ENCODE measurements at regions not wholly inside any gene's neighbourhood (a gene's known extent, or its start where the extent isn't known, plus 50 kb on each side); places are given as distances from the start of the nearest gene placed in this dataset.

- no peaks in the 10 kb centered on the region for H3K9me3 ChIP-seq (ENCODE audit: control insufficient read depth, insufficient read depth, low read depth, low read length)
- H3K27ac ChIP-seq (ENCODE audit: extremely low read depth, low read depth, low read length), result no peak overlapping the region
- CTCF ChIA-PET, result interaction anchor here (0.5 kb wide), 1 partner anchor 260 kb away, joined by 3 read pairs; no protein-coding TSS in a partner anchor
- TF ChIP-seq SALL2 (tag by site-specific recombination; IDR thresholded peaks at IDR 0.05; ENCODE audit: borderline replicate concordance) (no peak), ZNF394 (tag by site-specific recombination; IDR thresholded peaks at IDR 0.05; ENCODE audit: borderline replicate concordance) (no peak), REST (tag by site-specific recombination; IDR thresholded peaks at IDR 0.05) (no peak), ZNF341 (tag by site-specific recombination; IDR thresholded peaks at IDR 0.05; ENCODE audit: low read depth) (no peak), ZNF639 (tag by site-specific recombination; IDR thresholded peaks at IDR 0.05) (no peak), ZSCAN30 (tag by site-specific recombination; IDR thresholded peaks at IDR 0.05) (no peak), ZNF214 (tag by site-specific recombination; IDR thresholded peaks at IDR 0.05; ENCODE audit: borderline replicate concordance) (no peak), ZNF16 (tag by site-specific recombination; IDR thresholded peaks at IDR 0.05; ENCODE audit: low read depth) (no peak), ZNF843 (tag by site-specific recombination; IDR thresholded peaks at IDR 0.05) (no peak), ZNF10 (tag by site-specific recombination; IDR thresholded peaks at IDR 0.05) (no peak), KLF9 (tag by site-specific recombination; IDR thresholded peaks at IDR 0.05; ENCODE audit: low read depth) (no peak), ZNF148 (tag by site-specific recombination; IDR thresholded peaks at IDR 0.05; ENCODE audit: borderline replicate concordance) (no peak)
- no peaks in the 10 kb centered on the region for H3K36me3 ChIP-seq (ENCODE audit: control insufficient read depth in 2 of 2, insufficient read depth in 1 of 2, low read length in 2 of 2)
- no peaks in the 10 kb centered on the region for H3K4me1 ChIP-seq (ENCODE audit: control insufficient read depth, insufficient read depth, low read length)
- POLR2A ChIA-PET, result no interaction called here
- no peak overlapping the region for H3K4me3 ChIP-seq (ENCODE audit: low read depth, low read length)
These were observed 547.3 kb upstream of the MIR17HG start for GRCh38 chr13:90800082-90800746.

- CTCF ChIA-PET, result interaction anchor here (1.0 kb wide), 1 partner anchor 66 kb away, joined by 3 read pairs; no protein-coding TSS in a partner anchor
- no peak for TF ChIP-seq MEIS1 (CRISPR knock-in tag; IDR thresholded peaks at IDR 0.05; ENCODE audit: borderline replicate concordance)
- no peak for TF ChIP-seq KLF17 (tag by site-specific recombination; IDR thresholded peaks at IDR 0.05)
- no peak for TF ChIP-seq HOXC10 (CRISPR knock-in tag; IDR thresholded peaks at IDR 0.05)
- TF ChIP-seq ZNF16 (tag by site-specific recombination; IDR thresholded peaks at IDR 0.05; ENCODE audit: low read depth), result no peak
- TF ChIP-seq ZFP69B (tag by site-specific recombination; IDR thresholded peaks at IDR 0.05), result no peak
- no peak for TF ChIP-seq OSR2 (tag by site-specific recombination; IDR thresholded peaks at IDR 0.05)
- no peak for TF ChIP-seq ZNF555 (tag by site-specific recombination; conservative IDR thresholded peaks at IDR 0.05)
- POLR2A ChIA-PET, result no interaction called here
- Histone ChIP-seq H3K36me3 (ENCODE audit: control insufficient read depth in 2 of 2, insufficient read depth in 1 of 2, low read length in 2 of 2) (no peaks in the 10 kb centered on the region), H3K4me3 (ENCODE audit: low read depth, low read length) (no peak overlapping the region), H3K4me1 (ENCODE audit: control insufficient read depth, insufficient read depth, low read length) (no peaks in the 10 kb centered on the region), H3K9me3 (ENCODE audit: control insufficient read depth, insufficient read depth, low read depth, low read length) (no peaks in the 10 kb centered on the region), H3K27ac (ENCODE audit: extremely low read depth, low read depth, low read length) (no peak overlapping the region)
These were observed 545.9 kb upstream of the MIR17HG start for GRCh38 chr13:90801621-90802020.

All from HEK293 (cell line).